CD4-positive, CD25-positive, alpha-beta regulatory T cell (primary cell): ENCODE measurements at regions not wholly inside any gene's neighbourhood (a gene's known extent, or its start where the extent isn't known, plus 50 kb on each side); places are given as distances from the start of the nearest gene placed in this dataset.

Source experiments
- ATAC-seq, 2 donors: fragments of 150-1000 bp; cut with Tn5 transposase; one replicate each; pipeline ENCODE4 v1.10.0; 2021; ENCODE audit warnings: low read depth in 2 of 2, moderate number of reproducible peaks in 2 of 2, moderate library complexity in 1 of 2
- DNase-seq, 3 donors: peaks; one replicate each; pipeline versions ENCODE4 v3.0.0 to v3.0.0-alpha.2; 2012 to 2022; ENCODE audit warnings: mixed read lengths in 1 of 3
- H3K27ac ChIP-seq: one replicate; pipeline ENCODE4 v1.7.0; 2013; ENCODE audit warnings: mild to moderate bottlenecking, low read length; ENCODE audit not compliant: insufficient read depth, poor library complexity, severe bottlenecking
- H3K27me3 ChIP-seq: one replicate; pipeline ENCODE4 v1.7.0; 2013; ENCODE audit warnings: low read length; ENCODE audit not compliant: control insufficient read depth, insufficient read depth
- H3K36me3 ChIP-seq: one replicate; pipeline ENCODE4 v1.7.0; 2013; ENCODE audit warnings: mild to moderate bottlenecking, low read length, moderate library complexity; ENCODE audit not compliant: control insufficient read depth, insufficient read depth
- H3K4me1 ChIP-seq: 2 replicates; pipeline ENCODE4 v1.7.0; 2013; ENCODE audit warnings: mild to moderate bottlenecking, low read length; ENCODE audit not compliant: insufficient read depth, control insufficient read depth, poor library complexity, severe bottlenecking
- H3K4me3 ChIP-seq: one replicate; pipeline ENCODE4 v1.7.0; 2013; ENCODE audit warnings: low read depth, mild to moderate bottlenecking, low read length, moderate library complexity
- H3K9me3 ChIP-seq, 2 experiments: 1 replicate in 1 of 2; 2 replicates in 1 of 2; pipeline ENCODE4 v1.7.0; 2013; ENCODE audit warnings: low read length in 2 of 2, mild to moderate bottlenecking in 1 of 2, moderate library complexity in 1 of 2; ENCODE audit not compliant: control insufficient read depth in 2 of 2
- H3K27ac Mint-ChIP-seq, 3 donors: one replicate each; pipeline ENCODE4 v1.8.0; 2020 to 2022; ENCODE audit warnings: mild to moderate bottlenecking in 3 of 3, mixed read lengths in 3 of 3, moderate library complexity in 2 of 3
- H3K27me3 Mint-ChIP-seq: one replicate; pipeline ENCODE4 v1.8.0; 2022; ENCODE audit warnings: mild to moderate bottlenecking, mixed read lengths
- H3K36me3 Mint-ChIP-seq: one replicate; pipeline ENCODE4 v1.8.0; 2020; ENCODE audit warnings: mixed read lengths
- H3K4me1 Mint-ChIP-seq, 4 donors: one replicate each; pipeline ENCODE4 v1.8.0; 2020 to 2022; ENCODE audit warnings: mixed read lengths in 4 of 4, mild to moderate bottlenecking in 1 of 4
- H3K4me3 Mint-ChIP-seq, 4 donors: one replicate each; pipeline ENCODE4 v1.8.0; 2020 to 2022; ENCODE audit warnings: mild to moderate bottlenecking in 4 of 4, mixed read lengths in 4 of 4, moderate library complexity in 3 of 4
- H3K9me3 Mint-ChIP-seq, 7 donors: one replicate each; pipeline ENCODE4 v1.8.0; 2020 to 2022; ENCODE audit warnings: mixed read lengths in 7 of 7, mild to moderate bottlenecking in 3 of 7, moderate library complexity in 2 of 7

DNA sequence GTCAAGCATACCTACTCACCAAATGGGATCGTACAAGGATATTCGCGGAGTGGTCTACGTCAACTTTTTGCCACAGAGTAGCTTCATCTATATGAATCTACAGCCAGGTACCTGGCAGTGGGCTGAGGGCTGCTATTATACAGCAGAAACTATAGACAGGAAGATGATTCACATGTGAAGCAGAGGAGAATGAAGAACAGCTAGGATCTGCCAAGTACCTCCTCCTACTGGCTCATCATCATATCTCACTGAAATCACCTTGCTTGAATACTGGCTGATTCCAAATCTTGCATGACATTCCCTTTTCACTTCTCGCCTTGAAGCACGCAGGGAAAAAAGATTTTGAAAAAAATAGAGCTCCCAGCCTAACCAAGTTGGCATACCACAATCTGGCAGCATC lies 488.7 kb upstream of the NRSN1 start:
- H3K9me3 Mint-ChIP-seq = peaks cover 0 to 9% (median 3%) of the 10 kb centered on the region in 7 donors
- no peaks in the 10 kb centered on the region for H3K36me3 ChIP-seq
- H3K27me3 Mint-ChIP-seq = no peaks in the 10 kb centered on the region
- H3K27ac ChIP-seq = no peak overlapping the region
- no peak overlapping the region for H3K27ac Mint-ChIP-seq
- no peak for DNase-seq
- no peaks in the 10 kb centered on the region for H3K9me3 ChIP-seq
- H3K36me3 Mint-ChIP-seq = no peaks in the 10 kb centered on the region
- no peak overlapping the region for H3K4me3 ChIP-seq
- H3K27me3 ChIP-seq = no peaks in the 10 kb centered on the region
- H3K4me3 Mint-ChIP-seq = no peak overlapping the region
- H3K4me1 ChIP-seq = no peaks in the 10 kb centered on the region
- no peaks in the 10 kb centered on the region for H3K4me1 Mint-ChIP-seq
- no peak for ATAC-seq

DNA sequence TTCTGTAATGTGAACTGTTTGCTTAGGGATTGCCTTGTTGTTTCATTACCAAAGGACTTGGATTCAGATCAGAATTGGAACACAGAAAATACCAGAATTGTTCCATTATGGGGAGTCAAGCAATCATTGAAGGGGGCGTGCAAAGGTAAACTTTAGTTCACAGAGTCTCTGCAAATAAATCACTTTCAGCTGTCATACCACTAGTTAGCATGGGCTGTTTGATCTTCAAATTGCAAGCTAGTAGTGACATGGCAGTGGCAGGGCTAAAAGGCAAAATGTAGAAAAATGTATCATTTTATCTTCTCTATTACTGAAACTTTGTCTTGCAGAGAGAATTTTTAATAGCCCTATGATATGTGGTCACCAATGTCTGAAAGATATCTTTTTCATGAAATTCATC lies 483.2 kb upstream of the NRSN1 start:
- H3K4me1 Mint-ChIP-seq = no peaks in the 10 kb centered on the region

DNA sequence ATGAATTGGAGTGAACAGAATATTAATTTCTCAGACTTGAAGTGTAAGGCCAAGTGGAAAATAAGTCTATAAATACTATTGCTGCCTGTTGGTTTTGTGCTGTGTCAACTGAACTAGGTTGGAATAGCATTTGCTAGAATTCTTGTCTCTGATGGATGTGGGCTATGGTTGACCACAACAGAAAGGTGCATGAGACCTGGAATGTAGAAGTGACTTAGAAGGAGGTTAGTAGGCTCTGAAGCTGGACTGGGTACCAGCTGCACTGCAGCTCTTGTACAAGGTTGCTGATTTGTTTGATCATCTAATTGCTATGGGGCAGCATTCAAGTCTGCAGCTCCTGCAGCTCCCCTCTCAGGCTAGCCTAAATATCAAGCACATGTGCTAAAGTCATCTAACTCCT lies 479.0 kb upstream of the NRSN1 start:
- Histone ChIP-seq H3K36me3 (no peaks in the 10 kb centered on the region), H3K27me3 (no peaks in the 10 kb centered on the region), H3K9me3 (no peaks in the 10 kb centered on the region), H3K4me3 (no peak overlapping the region), H3K4me1 (no peaks in the 10 kb centered on the region), H3K27ac (no peak overlapping the region)
- DNase-seq (no peak), ATAC-seq (no peak)
- H3K4me3 Mint-ChIP-seq = no peak overlapping the region
- H3K36me3 Mint-ChIP-seq = no peaks in the 10 kb centered on the region
- peaks cover 0 to 5% (median 0%) of the 10 kb centered on the region in 7 donors for H3K9me3 Mint-ChIP-seq
- H3K27me3 Mint-ChIP-seq = no peaks in the 10 kb centered on the region
- H3K27ac Mint-ChIP-seq = no peak overlapping the region
- no peaks in the 10 kb centered on the region for H3K4me1 Mint-ChIP-seq

More for the DNA sequence above, 483.2 kb upstream of the NRSN1 start:
- no peak overlapping the region for H3K4me3 Mint-ChIP-seq
- H3K36me3 Mint-ChIP-seq = no peaks in the 10 kb centered on the region
- Histone ChIP-seq H3K4me3 (no peak overlapping the region), H3K27me3 (no peaks in the 10 kb centered on the region), H3K36me3 (no peaks in the 10 kb centered on the region), H3K9me3 (no peaks in the 10 kb centered on the region), H3K4me1 (no peaks in the 10 kb centered on the region), H3K27ac (no peak overlapping the region)
- no peaks in the 10 kb centered on the region for H3K27me3 Mint-ChIP-seq
- H3K9me3 Mint-ChIP-seq = peaks cover 0 to 7% (median 0%) of the 10 kb centered on the region in 7 donors
- ATAC-seq (no peak), DNase-seq (no peak)
- H3K27ac Mint-ChIP-seq = no peak overlapping the region

DNA sequence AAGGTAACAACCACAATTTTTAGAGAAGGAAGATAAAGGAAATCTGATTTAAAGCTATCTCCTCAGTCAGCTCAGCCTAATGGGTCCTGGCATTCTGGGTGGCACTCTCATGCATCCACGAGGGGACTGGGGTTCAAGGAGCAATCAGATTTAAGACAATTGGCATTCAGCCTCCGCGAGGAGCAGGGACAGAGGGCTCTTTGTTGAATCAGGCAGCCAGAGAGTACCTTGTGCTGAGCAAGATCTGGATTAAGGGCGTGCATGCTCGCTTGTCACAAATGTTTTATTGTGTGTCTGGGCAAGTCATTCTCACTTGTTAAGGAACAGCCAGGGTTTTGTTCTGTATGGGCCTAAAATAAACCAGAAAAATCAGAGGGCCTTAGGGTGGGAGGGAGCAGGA lies 475.3 kb upstream of the NRSN1 start:
- no peak for DNase-seq
- H3K4me3 Mint-ChIP-seq = no peak overlapping the region
- no peaks in the 10 kb centered on the region for H3K4me1 Mint-ChIP-seq
- Histone ChIP-seq H3K36me3 (no peaks in the 10 kb centered on the region), H3K4me3 (no peak overlapping the region), H3K9me3 (no peaks in the 10 kb centered on the region), H3K4me1 (no peaks in the 10 kb centered on the region), H3K27me3 (no peaks in the 10 kb centered on the region), H3K27ac (no peak overlapping the region)
- H3K9me3 Mint-ChIP-seq = peaks cover 0 to 5% (median 0%) of the 10 kb centered on the region in 7 donors
- no peaks in the 10 kb centered on the region for H3K27me3 Mint-ChIP-seq
- no peaks in the 10 kb centered on the region for H3K36me3 Mint-ChIP-seq
- ATAC-seq = no peak
- no peak overlapping the region for H3K27ac Mint-ChIP-seq

DNA sequence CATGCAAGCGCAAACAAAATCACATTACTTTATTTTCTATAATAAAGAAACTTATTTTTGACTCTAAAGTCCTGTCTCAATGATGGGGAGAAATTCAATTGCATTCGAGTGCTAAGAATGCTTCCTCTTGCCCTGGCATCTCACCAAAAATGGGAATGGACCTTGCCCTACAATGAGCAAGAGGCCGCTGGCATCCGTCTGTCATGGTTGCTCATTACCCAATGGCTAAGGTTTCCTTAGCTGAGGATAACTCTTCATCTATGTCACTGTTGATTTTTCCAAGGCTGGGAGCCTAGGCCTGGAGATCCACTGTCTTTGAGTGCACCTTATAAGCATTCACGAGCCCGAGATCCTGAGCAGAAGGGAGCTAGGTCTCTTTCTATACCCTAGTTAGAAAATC lies 471.3 kb upstream of the NRSN1 start:
- Histone ChIP-seq H3K27me3 (no peaks in the 10 kb centered on the region), H3K36me3 (no peaks in the 10 kb centered on the region), H3K4me1 (no peaks in the 10 kb centered on the region), H3K4me3 (no peak overlapping the region), H3K27ac (no peak overlapping the region), H3K9me3 (no peaks in the 10 kb centered on the region)
- H3K9me3 Mint-ChIP-seq = peaks cover 0 to 8% (median 3%) of the 10 kb centered on the region in 7 donors
- no peak overlapping the region for H3K27ac Mint-ChIP-seq
- no peak for DNase-seq
- H3K27me3 Mint-ChIP-seq = no peaks in the 10 kb centered on the region
- no peaks in the 10 kb centered on the region for H3K36me3 Mint-ChIP-seq
- H3K4me1 Mint-ChIP-seq = no peaks in the 10 kb centered on the region
- no peak overlapping the region for H3K4me3 Mint-ChIP-seq
- no peak for ATAC-seq

DNA sequence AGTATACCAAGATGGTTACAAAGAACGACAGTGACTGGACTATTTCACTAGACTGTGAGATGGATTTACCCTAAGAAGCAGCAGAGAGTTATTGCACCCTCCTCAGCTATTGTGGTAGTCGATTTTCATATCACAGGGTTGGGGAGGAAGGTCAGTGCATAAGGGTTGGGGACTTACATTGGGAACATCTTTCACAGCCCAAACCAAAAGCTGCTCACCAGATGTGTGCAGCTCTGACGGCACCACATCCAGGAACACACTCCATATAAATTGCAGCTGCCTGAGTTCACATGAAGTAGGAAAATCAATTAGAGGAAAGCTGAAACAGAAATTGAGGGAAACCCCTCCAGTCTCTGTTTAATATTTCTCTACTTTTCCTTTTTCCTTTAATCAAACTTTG lies 470.5 kb upstream of the NRSN1 start:
- no peaks in the 10 kb centered on the region for H3K36me3 ChIP-seq
- Mint-ChIP-seq H3K36me3 (no peaks in the 10 kb centered on the region), H3K27me3 (no peaks in the 10 kb centered on the region), H3K4me3 (no peak overlapping the region), H3K9me3 (peaks cover 0 to 9% (median 3%) of the 10 kb centered on the region in 7 donors), H3K27ac (no peak overlapping the region), H3K4me1 (no peaks in the 10 kb centered on the region)
- H3K4me1 ChIP-seq = no peaks in the 10 kb centered on the region
- H3K27me3 ChIP-seq = no peaks in the 10 kb centered on the region
- DNase-seq = no peak
- H3K4me3 ChIP-seq = no peak overlapping the region
- H3K27ac ChIP-seq = no peak overlapping the region
- ATAC-seq = no peak
- no peaks in the 10 kb centered on the region for H3K9me3 ChIP-seq

DNA sequence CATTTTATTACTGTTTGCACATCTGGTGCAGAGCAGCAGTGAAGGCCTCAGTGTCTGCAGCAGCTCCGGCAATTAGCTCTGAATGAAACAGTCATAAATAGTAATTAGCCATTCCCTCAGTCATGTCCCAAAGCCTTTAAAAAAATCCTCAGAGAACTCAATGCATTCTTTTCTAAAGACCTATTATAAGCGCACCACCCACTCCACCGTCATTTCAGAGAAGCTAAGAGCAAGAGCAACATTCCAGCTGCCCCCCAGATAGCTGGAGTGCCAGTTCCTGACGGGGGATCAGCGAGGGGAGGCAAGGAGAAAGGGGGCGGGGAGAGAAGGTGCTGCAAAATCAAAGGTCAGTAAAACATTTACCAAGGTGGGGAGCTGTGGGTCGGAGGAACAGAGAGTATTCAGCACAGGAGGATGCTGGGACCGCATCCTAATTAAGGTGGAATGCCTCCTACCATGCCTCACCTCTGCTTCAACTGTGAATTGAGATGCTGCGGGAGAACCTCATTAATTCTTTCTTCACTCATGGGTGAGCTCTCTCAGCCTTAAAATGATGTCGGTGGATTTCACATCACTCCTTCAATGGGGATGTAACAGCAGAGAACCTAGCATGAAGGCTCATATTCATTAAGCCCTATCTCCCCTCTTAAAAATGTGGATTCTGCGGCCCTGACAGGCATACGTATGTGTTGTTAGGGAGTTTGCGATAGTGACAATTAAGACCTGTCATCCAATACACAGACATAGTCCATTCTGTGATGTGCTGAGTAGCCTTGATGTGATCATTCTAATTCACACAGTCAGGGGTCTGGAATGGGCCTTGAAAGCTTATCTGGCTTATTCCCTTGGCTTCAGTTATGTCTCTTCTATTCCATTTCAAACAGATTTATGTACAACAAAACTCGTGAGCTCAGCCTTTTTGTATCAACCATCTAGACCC lies 469.5 kb upstream of the NRSN1 start:
- Mint-ChIP-seq H3K4me1 (no peaks in the 10 kb centered on the region), H3K9me3 (peaks cover 0 to 9% (median 3%) of the 10 kb centered on the region in 7 donors), H3K4me3 (no peak overlapping the region), H3K36me3 (no peaks in the 10 kb centered on the region), H3K27me3 (no peaks in the 10 kb centered on the region), H3K27ac (no peak overlapping the region)
- no peaks in the 10 kb centered on the region for H3K9me3 ChIP-seq
- no peaks in the 10 kb centered on the region for H3K36me3 ChIP-seq
- DNase-seq (no peak), ATAC-seq (no peak)
- no peak overlapping the region for H3K4me3 ChIP-seq
- H3K4me1 ChIP-seq = no peaks in the 10 kb centered on the region
- H3K27ac ChIP-seq = no peak overlapping the region
- H3K27me3 ChIP-seq = no peaks in the 10 kb centered on the region

DNA sequence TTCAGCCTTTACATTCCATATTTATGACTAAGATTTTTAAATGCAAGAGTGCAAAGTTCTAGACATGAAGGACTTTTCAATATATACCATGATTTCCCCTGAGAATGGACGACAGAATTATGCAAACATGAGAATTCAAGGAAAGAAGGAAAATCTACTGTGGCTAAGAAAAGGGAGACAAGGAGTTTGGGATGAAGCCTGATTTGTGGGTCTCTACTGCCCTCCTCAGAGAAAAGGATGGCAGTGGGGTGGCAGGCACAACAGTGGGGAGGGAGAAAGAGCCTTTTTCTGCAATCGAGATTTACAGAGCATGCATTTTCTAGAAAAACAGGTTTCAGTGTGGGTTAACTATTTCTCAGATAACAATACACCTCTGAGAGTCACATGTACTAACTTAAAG lies 466.9 kb upstream of the NRSN1 start:
- Mint-ChIP-seq H3K9me3 (peaks cover 0 to 9% (median under 1%) of the 10 kb centered on the region in 7 donors), H3K4me1 (no peaks in the 10 kb centered on the region), H3K27ac (no peak overlapping the region), H3K27me3 (no peaks in the 10 kb centered on the region), H3K36me3 (no peaks in the 10 kb centered on the region), H3K4me3 (no peak overlapping the region)
- DNase-seq = no peak
- H3K27me3 ChIP-seq = no peaks in the 10 kb centered on the region
- H3K36me3 ChIP-seq = no peaks in the 10 kb centered on the region
- H3K4me1 ChIP-seq = no peaks in the 10 kb centered on the region
- no peaks in the 10 kb centered on the region for H3K9me3 ChIP-seq
- H3K4me3 ChIP-seq = no peak overlapping the region
- H3K27ac ChIP-seq = no peak overlapping the region
- no peak for ATAC-seq
